ENCODE measurements at regions not wholly inside any gene's neighbourhood (a gene's known extent, or its start where the extent isn't known, plus 50 kb on each side); places are given as distances from the start of the nearest gene placed in this dataset.

GRCh38 chr6:882084-882598 lies 189.2 kb upstream of the EXOC2 start:
- TF ChIP-seq POLR2A (IDR thresholded peaks at IDR 0.05; ENCODE audit: low read length) (no peak), GATA1 (IDR thresholded peaks at IDR 0.05; ENCODE audit: low read depth, low read length) (no peak)
